ENCODE measurements at regions not wholly inside any gene's neighbourhood (a gene's known extent, or its start where the extent isn't known, plus 50 kb on each side); places are given as distances from the start of the nearest gene placed in this dataset.

DNA sequence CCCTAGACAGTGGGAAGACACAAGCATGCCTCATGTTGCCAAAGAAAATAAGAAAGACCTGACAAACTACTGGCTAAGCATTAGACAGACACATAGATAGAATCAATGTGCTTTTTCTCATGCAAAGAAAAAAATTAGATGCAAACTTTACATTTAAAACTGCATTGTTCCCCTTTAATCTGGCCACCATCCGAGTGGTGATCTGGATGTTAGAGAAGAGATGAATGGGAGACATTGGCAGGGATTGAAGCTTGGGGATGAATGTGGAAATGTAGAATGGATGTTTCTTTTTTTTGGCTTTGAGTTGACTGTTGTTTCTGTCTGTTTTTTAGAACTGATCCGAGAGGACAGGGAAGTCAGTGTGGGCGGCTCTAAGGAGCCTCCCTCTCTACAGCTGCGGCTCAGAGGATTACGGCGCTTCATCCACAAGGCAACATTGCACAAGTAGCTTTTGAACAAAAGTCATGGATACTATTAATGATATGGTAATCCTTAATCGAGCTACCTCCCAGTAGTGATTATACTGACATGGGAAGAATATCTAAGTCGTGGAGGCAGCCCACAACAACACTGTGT is 53.0 kb downstream of the HELT start:
- intact Hi-C loops (cut with DNase I; ENCODE audit: low total_unique reads), result no loop called here
- Histone ChIP-seq H3K27ac (no peak overlapping the region), H3K9me3 (no peaks in the 10 kb centered on the region), H3K4me3 (no peak overlapping the region), H3K27me3 (peaks cover 0 to 7% of the 10 kb centered on the region in 2 donors), H3K4me1 (no peaks in the 10 kb centered on the region), H3K36me3 (no peaks in the 10 kb centered on the region)
- DNase-seq (ENCODE audit: low spot score in 2 of 2), result no peak
- TF ChIP-seq, protein P1, sequence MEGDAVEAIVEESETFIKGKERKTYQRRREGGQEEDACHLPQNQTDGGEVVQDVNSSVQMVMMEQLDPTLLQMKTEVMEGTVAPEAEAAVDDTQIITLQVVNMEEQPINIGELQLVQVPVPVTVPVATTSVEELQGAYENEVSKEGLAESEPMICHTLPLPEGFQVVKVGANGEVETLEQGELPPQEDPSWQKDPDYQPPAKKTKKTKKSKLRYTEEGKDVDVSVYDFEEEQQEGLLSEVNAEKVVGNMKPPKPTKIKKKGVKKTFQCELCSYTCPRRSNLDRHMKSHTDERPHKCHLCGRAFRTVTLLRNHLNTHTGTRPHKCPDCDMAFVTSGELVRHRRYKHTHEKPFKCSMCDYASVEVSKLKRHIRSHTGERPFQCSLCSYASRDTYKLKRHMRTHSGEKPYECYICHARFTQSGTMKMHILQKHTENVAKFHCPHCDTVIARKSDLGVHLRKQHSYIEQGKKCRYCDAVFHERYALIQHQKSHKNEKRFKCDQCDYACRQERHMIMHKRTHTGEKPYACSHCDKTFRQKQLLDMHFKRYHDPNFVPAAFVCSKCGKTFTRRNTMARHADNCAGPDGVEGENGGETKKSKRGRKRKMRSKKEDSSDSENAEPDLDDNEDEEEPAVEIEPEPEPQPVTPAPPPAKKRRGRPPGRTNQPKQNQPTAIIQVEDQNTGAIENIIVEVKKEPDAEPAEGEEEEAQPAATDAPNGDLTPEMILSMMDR (IDR thresholded peaks at IDR 0.05), result no peak
- TF ChIP-seq POLR2AphosphoS5 (IDR thresholded peaks at IDR 0.05), result no peak
- TF ChIP-seq POLR2A (IDR thresholded peaks at IDR 0.05), result no peak

DNA sequence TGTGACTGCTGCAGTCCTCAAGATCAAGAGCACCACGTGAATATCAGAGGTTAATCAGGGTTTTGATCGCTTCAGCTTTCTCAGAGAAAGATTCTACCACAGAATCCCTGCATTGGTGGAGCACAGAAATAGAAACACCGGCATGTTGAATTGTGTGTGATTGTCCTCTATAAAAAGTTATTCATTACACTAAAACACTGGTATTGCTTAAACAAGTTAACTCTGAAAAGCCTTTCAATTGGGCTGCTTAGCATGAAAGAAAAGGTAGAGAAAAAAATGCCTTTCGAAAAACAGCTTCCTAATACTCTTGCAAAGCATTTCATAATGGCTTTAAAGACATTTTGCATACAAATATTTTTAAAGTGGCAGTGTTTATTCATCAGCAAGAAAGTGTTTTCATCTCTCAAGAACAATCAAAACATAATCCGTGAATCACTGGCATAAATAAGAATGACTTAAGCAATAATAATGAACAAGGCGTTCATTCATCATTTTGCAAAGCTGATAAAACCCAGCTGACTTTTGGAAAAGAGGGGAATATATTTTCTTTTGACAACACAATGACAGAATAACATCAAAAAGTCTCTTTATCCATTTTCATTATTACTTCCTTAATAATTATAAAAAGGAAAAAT is 61.1 kb downstream of the HELT start:
- Histone ChIP-seq H3K4me1 (no peaks in the 10 kb centered on the region), H3K27me3 (peaks cover 0 to 7% of the 10 kb centered on the region in 2 donors), H3K36me3 (no peaks in the 10 kb centered on the region), H3K4me3 (no peak overlapping the region), H3K27ac (no peak overlapping the region), H3K9me3 (no peaks in the 10 kb centered on the region)
- no peak for DNase-seq (ENCODE audit: low spot score in 2 of 2)
- intact Hi-C loops (cut with DNase I; ENCODE audit: low total_unique reads), result no loop called here
- TF ChIP-seq, protein P1 (IDR thresholded peaks at IDR 0.05), result no peak
- TF ChIP-seq POLR2A (IDR thresholded peaks at IDR 0.05) (no peak), POLR2AphosphoS5 (IDR thresholded peaks at IDR 0.05) (no peak)

DNA sequence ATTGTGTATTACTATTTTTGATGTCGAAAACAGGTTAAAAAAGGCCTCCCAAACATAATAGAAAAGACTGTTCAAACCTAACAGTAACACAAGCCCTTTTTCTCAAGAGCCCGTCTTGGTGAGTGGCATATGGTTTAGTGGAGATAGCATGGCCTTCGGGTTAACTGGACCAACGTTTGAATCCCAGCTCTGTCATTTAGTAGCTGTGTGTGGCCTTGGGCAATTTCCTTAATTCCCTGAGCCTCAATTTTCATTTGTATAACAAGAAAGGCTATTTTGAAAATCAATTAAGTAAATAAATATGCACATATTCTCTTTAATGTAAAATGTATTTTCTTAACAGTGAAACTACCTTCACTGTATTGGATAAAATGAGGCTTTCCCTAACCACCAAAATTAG is 62.3 kb downstream of the HELT start:
- Histone ChIP-seq H3K27ac (no peak overlapping the region), H3K9me3 (no peaks in the 10 kb centered on the region), H3K36me3 (no peaks in the 10 kb centered on the region), H3K4me1 (no peaks in the 10 kb centered on the region), H3K27me3 (peaks cover 0 to under 1% of the 10 kb centered on the region in 2 donors), H3K4me3 (no peak overlapping the region)
- TF ChIP-seq, protein P1 (IDR thresholded peaks at IDR 0.05), result no peak
- TF ChIP-seq POLR2AphosphoS5 (IDR thresholded peaks at IDR 0.05), result no peak
- TF ChIP-seq POLR2A (IDR thresholded peaks at IDR 0.05), result no peak
- no peak for DNase-seq (ENCODE audit: low spot score in 2 of 2)
- intact Hi-C loops (cut with DNase I; ENCODE audit: low total_unique reads), result no loop called here

DNA sequence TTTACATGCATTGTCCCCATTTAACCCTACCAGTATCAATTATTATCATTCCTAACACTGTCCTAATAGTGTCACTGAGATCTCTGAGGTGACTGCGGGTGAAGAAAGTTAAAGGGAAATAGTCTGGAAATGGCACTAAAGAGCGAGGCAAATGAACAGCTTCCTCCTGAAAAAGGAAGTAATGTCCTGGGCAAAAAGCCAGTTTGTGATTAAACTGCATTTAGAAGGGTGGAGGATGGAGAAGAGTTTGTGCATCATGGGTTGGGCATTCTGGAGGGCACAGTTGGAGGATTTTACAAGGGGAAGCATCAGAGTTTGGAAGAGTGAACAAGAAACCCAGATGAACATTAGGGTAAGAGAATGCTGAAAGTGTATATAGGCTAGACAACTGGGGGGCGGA is 60.5 kb upstream of the SLC25A4 start:
- H3K4me1 ChIP-seq, result no peaks in the 10 kb centered on the region
- intact Hi-C loops (cut with DNase I; ENCODE audit: low total_unique reads), result no loop called here
- no peak overlapping the region for H3K4me3 ChIP-seq
- DNase-seq (ENCODE audit: low spot score in 2 of 2), result no peak
- no peaks in the 10 kb centered on the region for H3K9me3 ChIP-seq
- TF ChIP-seq POLR2AphosphoS5 (IDR thresholded peaks at IDR 0.05) (no peak), POLR2A (IDR thresholded peaks at IDR 0.05) (no peak)
- TF ChIP-seq, protein P1 (IDR thresholded peaks at IDR 0.05), result no peak
- no peak overlapping the region for H3K27ac ChIP-seq
- H3K36me3 ChIP-seq, result no peaks in the 10 kb centered on the region
- no peaks in the 10 kb centered on the region for H3K27me3 ChIP-seq

DNA sequence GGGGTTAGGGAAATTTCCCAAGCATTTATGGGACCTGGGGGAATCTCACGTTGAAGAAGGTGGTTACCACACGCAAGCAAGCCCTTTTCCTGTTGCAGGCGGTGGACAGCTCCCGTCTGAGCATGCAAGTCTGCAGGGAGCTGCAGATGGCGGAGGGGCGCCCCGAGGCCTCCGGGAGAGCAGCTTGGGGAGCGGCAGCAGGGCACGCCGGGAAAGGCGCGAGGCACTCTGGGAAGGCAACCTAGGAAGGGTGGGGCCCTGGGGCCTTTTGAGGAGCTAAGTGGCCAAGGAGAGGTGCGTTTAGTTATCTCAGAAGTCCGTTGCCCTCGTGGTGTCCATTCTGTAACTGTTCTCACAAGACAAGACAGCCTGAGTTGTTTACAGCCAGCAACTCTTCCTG is 57.0 kb upstream of the SLC25A4 start:
- no peak for DNase-seq (ENCODE audit: low spot score in 2 of 2)
- no peaks in the 10 kb centered on the region for H3K27me3 ChIP-seq
- H3K9me3 ChIP-seq, result no peaks in the 10 kb centered on the region
- H3K27ac ChIP-seq, result no peak overlapping the region
- H3K4me3 ChIP-seq, result peak overlapping the region in 1 of 3 donors; percentile 20
- no peaks in the 10 kb centered on the region for H3K4me1 ChIP-seq
- intact Hi-C loops (cut with DNase I; ENCODE audit: low total_unique reads), result no loop called here
- no peak for TF ChIP-seq POLR2A (IDR thresholded peaks at IDR 0.05)
- TF ChIP-seq POLR2AphosphoS5 (IDR thresholded peaks at IDR 0.05), result no peak
- TF ChIP-seq, protein P1 (IDR thresholded peaks at IDR 0.05), result no peak
- H3K36me3 ChIP-seq, result no peaks in the 10 kb centered on the region
